Transverse colon (tissue), 4 donors: ENCODE measurements at regions not wholly inside any gene's neighbourhood (a gene's known extent, or its start where the extent isn't known, plus 50 kb on each side); places are given as distances from the start of the nearest gene placed in this dataset.
"Not testable (repeated sequence)": the region's sequence is repeated elsewhere in the genome, so short reads cannot be mapped to it uniquely, and the experiment has no call there.

ENCODE experiments used
- CTCF ChIP-seq, 5 experiments: fragments of 200-600 bp in 3 of 5; fragments of 450-650 bp in 2 of 5; sonication (generic) in 3 of 5; IDR thresholded peaks; 1 replicate in 2 of 5; 2 replicates in 3 of 5; pipeline ENCODE4 v1.5.1; 2016 to 2017; ENCODE audit warnings: antibody characterized with exemption in 5 of 5, inconsistent platforms in 3 of 5, mild to moderate bottlenecking in 2 of 5, moderate library complexity in 1 of 5
- EP300 ChIP-seq: sonication (generic); formaldehyde crosslinking; IDR thresholded peaks from one replicate; pipeline ENCODE4 v1.6.1; 2017; ENCODE audit warnings: antibody characterized with exemption, low read depth
- POLR2A ChIP-seq: fragments of 450-650 bp; IDR thresholded peaks from one replicate; pipeline ENCODE4 v1.6.1; 2016; ENCODE audit warnings: antibody characterized with exemption, mild to moderate bottlenecking, moderate library complexity
- POLR2AphosphoS5 ChIP-seq, 3 donors: sonication (generic); formaldehyde crosslinking; IDR thresholded peaks; one replicate each; pipeline ENCODE4 v1.6.1; 2016; ENCODE audit warnings: antibody characterized with exemption in 3 of 3

DNA sequence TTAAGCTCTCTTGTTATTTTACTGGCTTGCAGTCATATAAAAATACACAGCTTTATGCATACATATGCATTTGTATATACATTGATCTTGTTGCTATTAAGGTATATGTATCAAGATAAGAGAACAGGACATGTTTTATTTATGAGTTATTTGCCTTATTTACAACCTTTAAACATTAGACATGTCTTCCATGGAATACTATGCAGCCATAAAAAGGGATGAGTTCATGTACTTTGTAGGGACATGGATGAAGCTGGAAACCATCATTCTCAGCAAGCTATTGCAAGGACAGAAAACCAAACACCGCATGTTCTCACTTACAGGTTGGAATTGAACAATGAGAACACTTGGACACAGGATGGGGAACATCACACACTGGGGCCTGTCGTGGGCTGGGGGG is 179.2 kb upstream of the GK2 start:
- TF ChIP-seq CTCF (IDR thresholded peaks at IDR 0.05); POLR2A; POLR2AphosphoS5 (IDR thresholded peaks at IDR 0.05); EP300: not testable (repeated sequence)
